HG02885 (cell line): ENCODE measurements at regions not wholly inside any gene's neighbourhood (a gene's known extent, or its start where the extent isn't known, plus 50 kb on each side); places are given as distances from the start of the nearest gene placed in this dataset.

Experiments used
- ATAC-seq: cut with Tn5 transposase; IDR thresholded peaks from one replicate; pipeline ENCODE4 v1.9.1; 2021; ENCODE audit warnings: mild to moderate bottlenecking; ENCODE audit not compliant: unreplicated experiment, poor library complexity

DNA sequence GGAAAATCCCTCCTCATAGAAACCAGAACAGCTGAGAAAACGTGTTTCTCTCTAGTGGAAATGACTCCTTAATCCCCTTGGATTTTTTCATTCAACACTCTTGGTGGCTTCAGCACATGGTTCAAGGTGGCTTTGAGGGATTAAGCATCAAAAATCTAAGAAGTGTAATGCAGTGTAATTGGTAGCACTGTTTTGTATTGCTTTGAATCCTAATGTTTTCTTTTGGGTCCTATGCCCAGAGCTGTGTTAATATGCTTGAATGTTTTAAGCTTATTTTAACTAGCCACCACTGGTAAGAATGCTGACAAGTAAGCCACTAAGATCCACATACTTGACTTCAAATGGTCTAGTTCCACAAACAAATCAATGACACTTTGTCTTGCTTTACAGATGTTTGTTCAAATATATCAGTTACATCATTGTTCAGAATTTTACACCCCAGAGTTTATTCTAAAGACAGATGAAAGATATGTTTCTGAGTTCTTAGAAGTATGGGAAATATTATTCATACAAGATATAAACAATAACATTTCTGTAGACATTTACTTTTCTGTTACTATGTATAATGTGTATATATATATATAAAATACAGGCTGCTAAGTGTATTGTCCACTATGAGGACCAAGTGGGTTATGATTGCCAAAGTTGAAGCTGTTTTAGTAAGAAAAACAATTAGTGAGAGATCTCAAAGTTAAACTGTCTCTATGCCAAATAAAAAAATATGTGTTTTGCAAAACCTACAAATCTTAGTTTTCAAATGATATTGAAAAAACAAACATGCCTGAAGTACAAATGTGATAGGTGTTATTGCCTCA is 220.8 kb downstream of the OGFRL1 start:
- ATAC-seq = no peak

DNA sequence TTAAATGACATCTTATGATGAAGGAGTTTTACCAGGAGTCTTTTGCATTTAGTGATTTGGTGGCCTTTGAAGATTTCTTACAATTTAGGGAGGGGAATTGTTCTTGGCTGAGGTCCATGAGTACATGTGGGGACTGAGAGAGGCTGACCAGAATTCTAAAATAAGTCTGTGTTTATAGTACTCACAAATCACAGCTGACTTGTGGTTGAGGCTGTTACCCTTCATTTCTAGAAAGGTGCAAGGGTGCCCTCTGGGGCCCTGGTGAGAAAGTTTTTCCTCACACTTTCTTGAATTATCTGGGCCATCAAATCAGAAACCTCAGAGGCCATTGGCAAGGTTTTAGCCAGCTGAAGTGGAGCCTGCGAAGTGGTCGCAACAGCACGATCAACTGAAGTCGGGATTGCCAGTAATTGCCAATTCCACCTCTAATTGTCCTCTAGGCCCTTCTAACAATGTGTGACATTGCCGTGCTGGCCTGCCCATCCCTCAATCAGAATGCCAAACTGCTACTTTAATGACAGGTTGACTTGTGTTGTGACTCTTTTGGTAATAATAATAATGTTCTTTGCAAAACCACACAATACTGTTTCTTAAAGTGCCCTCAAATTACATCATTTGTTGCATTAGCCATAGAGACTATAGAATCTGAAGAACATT is 221.6 kb downstream of the OGFRL1 start:
- ATAC-seq = peak; percentile 90

DNA sequence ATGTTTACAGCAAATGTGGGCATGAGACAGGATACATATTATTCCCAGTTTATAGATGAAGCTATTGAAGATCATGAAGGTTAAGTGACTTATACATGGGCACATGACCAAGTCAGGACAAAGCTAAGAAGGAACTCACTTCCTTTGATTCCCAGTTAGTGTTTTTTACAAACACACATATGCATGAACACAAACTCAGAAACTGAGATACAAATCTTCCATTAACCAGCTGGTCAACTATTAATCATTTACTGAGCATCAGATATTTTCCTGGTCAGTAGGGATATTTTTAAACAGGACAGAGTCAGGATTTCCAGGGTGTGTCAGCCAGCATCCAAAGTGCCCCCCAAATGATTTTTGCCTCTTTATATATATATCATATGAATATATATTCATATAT is 222.2 kb downstream of the OGFRL1 start:
- ATAC-seq = no peak

DNA sequence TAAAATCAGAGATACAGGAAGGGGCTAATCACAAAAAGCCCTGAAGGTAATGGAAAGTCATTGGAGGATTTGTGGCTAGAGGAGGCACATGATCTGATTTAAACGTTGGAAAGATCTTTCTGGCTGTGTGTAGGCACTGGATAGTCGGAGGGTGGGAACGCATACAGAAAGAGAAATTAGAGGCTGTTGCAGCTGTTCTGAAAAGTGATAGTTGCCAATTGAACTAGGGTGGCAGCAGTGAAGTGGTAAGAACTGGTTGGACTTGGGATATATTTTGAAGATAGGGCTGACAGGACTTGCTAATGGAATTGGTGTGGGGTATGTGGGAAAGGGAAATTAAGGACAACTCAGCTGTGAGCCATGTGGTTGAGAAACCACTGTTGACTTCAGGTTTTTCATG is 223.6 kb downstream of the OGFRL1 start:
- no peak for ATAC-seq

DNA sequence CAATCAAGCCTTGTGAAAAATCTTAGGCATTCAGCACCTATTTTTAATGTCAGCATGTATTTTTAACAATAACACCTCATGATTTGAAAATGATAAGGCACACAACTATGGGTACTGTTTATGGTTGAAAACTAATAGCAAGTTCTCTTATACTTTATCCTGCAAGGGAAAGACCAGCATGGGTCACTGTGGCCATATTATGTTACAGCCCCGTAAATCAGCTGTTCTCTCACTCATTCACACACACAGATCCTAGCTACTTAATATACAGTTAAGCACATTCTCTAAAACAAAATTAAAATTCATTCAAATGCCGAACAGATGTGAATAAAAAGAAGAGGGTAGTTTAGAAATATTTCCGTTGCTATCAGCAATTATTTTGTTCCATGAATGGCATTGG is 224.4 kb downstream of the OGFRL1 start:
- ATAC-seq = no peak

DNA sequence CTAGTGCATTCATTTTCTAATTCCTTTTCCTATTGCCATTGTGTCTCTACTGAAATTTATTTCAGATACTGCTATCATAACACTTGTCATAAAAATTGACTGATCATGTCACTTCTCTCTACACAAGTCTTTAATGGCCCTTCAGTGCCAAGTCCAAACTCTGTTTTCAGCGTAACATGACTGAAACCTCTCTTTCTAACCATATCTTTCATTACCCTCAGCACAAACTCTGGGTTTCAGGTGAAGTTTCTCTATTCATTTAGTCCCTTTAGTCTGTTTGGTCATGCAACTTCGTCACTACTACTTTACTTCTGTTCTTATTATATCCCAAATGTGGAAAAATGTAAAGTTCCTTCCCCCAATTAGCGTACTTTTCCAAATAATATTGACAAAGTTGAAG is 234.9 kb downstream of the OGFRL1 start:
- peak; percentile 56 for ATAC-seq

DNA sequence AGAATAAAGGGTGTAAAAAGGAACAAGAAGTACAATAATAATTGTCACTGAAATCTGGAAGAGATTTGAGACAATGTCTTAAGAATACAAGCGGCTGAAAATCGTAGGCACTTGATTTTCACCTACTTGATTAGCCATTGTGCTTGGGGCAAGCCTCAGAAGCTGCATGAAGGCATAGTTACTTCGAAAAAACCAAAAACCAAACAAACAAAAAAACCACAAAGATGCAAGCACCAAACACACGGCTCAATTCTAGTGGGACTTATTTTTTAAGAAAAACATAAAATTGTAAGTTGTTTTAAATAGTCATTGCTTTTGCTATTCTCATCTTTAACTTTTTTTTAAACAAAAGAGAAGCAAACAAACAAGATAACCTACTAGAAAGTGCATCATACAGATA is 235.6 kb downstream of the OGFRL1 start:
- no peak for ATAC-seq

DNA sequence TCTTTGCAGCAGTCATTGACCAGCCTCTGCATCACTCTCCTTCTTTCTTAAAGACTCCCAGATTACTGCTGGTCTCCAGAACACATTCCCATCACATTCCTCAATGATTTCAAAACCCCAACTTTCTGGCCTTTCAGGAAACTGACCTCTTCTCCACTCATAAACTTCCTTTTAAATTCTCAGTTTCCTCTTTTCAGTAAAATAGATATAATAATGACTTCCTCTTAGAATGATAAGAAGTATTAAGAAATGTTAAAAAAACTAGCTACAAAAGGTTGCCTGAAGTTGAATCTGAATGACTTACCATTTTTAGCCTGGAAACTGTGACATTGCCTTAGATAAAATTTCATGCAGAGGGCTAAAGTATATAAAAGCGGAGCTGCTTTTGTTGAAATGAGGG is 239.3 kb downstream of the OGFRL1 start:
- ATAC-seq = no peak

DNA sequence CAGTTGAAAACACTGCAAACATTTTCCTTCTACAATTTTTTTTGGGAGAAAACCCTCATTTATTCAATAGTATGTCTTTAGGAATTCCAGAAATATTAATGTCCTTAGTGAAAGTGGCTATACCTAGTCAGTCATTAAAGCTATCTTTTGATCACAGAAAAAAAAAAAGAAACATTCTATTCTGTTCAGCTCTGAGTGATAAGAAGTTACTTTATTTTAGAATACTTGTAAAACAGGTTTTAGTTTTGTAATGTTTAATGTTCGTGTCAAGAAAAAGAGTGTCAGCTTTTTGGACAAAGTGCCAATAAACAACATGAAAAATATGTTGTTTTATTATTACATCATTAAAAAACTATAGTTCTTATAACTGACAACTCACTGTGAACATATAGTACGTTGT is 240.4 kb downstream of the OGFRL1 start:
- no peak for ATAC-seq

DNA sequence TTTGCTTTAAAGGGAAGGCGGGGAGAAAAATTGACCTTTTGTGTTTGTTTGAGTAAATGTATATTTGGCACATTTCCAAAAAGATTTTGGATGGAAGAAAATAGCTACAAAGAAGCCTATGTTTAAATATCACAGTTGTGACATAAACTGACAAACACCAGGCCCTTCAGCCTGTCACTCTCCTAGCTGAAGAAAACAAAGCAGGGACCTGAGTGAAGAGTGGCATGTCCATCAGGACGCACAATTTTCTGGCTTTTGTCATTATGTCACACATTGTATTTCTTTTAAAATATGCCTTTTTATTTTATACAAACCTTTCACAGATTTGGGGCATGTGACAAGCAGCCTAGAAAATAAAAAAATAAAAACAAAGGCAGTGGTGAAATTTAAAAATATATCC is 241.2 kb downstream of the OGFRL1 start:
- no peak for ATAC-seq

DNA sequence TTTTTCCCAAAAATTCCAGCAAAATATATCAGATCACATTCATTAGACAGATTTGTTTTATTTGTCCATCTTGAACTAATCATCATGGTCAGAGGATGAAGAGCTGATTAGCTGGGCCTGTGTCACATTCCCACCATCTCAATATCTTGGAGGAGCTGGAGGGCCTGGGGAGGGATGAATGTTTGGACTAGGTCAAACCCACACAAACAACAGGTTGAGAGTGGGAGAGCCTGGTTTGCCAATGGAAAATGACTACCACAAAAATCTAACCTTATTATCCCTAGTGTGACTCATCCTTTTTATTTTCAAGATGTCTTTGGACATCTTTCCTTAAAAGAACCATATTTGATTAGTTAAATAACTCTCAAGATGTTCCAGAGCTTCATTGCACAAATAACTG is 242.4 kb downstream of the OGFRL1 start:
- no peak for ATAC-seq

DNA sequence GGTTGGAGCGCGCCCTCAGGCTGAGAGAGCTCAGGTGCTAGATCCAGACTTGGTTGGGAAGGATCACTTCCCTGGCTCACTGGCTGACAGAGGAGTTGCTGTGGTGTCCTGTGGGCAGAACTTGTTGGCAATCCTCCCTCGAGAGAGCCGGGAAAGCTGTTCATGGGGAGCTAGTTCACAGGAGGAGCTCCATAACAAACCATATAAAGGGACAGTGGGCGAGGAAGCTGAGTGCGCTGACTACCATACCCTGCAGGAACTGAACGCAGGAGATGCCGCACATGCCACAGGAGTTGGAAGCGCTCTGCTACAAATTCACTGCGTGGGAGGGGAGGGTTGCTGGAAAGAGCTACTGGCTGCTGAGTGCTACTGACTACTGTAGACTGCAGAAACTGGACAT is 243.2 kb downstream of the OGFRL1 start:
- no peak for ATAC-seq

DNA sequence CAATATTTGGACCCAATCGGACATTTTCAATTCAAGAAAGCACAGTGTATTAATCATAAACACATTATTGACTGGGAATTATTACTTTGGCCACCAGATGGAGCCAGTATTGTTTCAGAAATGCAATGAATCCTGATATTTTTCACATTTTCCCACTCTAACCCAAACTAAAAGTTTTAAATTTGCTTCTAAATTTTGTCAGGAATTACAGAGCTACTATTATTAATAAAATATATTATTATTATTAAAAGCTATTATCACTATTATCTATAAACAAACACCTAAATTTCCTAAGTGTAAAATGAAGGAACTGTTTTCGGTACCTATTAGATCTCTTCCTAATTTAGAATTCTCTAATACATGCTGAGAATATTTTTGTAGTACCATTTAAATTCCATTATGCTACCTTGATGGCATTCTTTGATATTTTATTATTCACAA is 245.3 kb downstream of the OGFRL1 start:
- no peak for ATAC-seq

DNA sequence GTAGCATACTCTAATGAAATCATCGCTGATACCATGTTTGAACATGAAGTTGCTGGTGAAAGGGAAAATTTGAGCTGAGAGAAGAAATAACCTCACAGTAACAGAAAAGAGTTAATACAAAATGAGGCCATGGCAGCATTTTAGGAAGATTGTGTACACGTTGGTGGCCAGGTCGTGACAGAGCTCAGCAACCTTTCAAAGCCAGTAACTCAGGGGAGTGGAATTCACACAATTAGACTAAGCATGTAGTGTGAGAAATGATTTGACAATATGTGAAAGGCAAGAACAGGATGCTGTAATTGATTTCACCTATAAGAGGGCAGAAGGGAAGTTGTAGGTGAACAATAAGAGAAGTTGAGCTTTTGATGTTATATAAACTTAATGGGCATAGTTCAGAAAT is 246.3 kb downstream of the OGFRL1 start:
- no peak for ATAC-seq

DNA sequence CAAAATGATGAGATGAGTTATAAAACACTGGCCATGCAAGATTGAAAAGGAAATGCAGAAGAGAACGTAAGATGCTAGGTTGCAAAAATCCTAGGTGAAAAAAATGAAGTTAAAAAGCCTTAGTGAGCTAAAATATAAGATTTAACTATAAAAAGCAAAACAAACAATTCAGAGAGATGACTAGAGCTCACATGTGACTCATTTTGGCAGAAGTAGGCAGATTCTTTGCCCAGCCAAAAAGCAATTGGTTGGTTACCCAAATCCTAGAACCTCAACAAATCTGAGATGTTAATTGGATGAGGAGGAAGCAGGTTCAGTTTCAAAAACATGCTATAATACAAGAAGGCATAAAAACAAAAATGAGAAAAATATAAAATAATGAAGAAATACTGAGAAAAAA is 249.1 kb downstream of the OGFRL1 start:
- ATAC-seq = no peak

DNA sequence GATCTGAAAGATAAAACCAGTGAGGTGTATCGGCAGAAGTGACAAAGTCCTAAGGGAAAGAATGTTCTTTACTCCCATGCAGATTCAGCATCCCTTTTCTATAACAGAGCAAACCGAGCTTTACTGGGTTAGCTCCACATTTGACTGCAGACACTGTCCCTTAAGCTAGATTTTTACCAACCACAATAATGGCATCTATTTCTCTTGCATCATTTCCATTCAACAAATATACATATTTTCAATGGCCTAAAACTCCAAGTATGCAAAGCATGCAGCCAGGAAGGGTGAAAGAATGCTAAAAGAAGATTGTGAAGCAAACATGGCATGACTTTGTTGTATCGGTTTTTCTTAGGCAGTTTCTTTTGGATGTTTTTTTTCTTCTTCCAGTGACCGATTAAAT is 255.4 kb downstream of the OGFRL1 start:
- ATAC-seq = no peak

DNA sequence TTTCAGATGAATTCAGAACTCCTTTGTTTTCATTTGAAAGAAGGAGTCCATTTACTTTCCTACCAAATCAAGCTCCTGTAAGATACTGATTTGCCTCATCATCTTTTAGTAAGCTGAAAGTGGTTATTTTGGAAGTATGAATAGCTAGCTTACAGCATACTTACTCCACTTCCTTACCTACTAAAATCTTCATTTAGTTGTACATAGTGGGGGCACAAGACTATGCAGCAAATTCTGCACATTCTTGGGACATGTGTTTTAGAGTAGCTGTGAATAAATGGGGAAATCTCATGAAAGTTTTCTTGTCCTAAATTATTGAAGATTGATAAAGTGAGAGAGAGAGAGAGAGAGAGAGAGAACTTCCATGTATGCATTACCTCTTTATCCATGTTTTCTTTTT is 256.3 kb downstream of the OGFRL1 start:
- ATAC-seq = no peak

DNA sequence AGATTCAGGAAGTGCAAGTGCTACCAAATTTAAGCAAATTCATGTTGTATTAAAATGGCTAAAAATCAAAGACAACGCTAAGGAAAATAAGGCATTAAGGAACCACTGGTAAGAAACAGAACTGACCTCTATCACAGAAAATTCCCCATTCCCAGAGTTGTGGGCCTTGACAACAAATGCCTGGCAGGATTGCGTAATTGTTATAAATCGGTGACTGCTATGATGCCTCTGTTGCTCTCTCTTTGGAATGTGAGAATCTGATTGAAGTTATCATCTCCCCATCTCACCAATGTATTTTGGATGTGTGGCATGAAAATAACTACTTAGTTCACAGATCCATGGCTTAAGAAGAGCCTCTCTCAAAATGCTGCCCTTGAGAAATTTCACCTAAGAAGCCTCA is 257.3 kb downstream of the OGFRL1 start:
- ATAC-seq = no peak

DNA sequence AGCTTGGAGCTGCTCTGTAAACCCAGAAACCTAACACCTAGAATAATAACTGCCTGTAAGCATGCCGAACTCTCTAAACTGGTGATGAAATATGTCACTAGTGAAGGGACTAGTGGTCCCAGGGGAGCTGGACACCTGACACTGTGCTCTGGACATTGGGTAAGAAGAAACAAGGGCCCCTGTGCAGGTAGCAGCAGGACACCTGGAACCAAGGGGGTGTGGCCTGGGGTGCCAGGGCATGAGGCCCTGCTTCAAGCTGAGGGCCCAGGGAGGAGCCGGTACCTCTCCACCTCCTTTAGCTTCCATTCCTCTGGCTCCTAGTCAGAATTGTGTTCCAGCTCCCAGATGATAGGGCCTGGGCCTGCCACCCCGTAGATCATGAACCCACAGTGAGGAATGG is 263.2 kb downstream of the OGFRL1 start:
- no peak for ATAC-seq

DNA sequence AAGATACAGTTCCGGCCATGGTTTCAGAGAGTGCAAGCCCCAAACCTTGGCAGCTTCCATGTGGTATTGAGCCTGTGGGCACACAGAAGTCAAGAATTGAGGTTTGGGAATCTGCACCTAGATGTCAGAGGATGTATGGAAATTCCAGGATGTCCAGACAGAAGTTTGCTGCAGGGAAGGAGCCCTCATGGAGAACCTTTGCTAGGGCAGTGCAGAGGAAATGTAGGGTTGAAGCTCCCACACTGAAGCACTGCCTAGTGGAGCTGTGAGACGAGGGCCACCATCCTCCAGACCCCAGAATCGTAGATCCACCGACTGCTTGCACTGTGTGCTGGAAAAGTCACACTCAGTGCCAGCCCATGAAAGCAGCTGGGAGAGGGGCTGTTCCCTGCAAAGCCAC is 267.5 kb downstream of the OGFRL1 start:
- no peak for ATAC-seq

DNA sequence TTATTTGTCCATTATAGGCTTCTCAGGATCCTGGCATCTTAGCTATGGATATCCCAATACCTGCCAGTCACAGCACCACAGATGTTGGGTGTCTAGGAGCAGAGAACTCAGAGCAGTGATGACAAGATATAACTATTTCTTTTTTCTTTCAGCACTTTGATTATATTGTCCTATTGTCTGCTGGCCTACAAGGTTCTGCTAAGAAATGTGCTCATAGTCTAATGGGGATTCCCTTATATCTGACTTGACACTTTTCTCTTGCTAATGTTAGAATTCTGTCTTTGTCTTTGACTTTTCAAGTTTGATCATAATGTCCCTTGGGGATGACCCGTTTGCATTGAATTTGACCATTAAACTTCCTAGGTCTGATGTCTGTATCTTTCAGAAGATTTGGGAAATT is 270.4 kb downstream of the OGFRL1 start:
- no peak for ATAC-seq

DNA sequence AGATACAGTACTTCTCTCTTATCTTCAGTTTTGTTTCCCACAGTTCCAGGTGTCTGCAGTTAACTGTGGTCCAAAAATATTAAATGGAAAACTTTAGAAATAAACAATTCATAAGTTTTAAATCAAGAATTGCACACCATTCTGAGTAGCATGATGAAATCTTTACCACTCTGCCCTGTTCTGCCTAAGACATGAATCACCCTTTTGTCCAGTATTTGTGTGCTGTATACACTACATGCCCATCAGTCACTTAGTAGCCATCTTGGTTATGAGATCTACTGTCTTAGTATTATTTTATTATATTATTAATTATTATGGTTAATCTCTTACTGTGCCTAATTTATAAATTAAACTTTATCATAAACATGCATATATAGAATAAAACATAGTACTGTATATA is 279.0 kb downstream of the OGFRL1 start:
- ATAC-seq = no peak
